GM21723 (cell line): ENCODE measurements at regions not wholly inside any gene's neighbourhood (a gene's known extent, or its start where the extent isn't known, plus 50 kb on each side); places are given as distances from the start of the nearest gene placed in this dataset.
"Not testable (repeated sequence)": the region's sequence is repeated elsewhere in the genome, so short reads cannot be mapped to it uniquely, and the experiment has no call there.

Experiments
- ATAC-seq: cut with Tn5 transposase; IDR thresholded peaks from one replicate; pipeline ENCODE4 v1.9.1; 2021; ENCODE audit warnings: mild to moderate bottlenecking, moderate library complexity; ENCODE audit not compliant: unreplicated experiment

- no peak for ATAC-seq
These were observed 174.0 kb upstream of the TPM1 start for GRCh38 chr15:62868507-62868906.

GRCh38 chr15:62869116-62869515 is 173.4 kb upstream of the TPM1 start:
- ATAC-seq = no peak

- no peak for ATAC-seq
These were observed 172.3 kb upstream of the TPM1 start for GRCh38 chr15:62870216-62870615.

GRCh38 chr15:62870701-62871100 is 171.8 kb upstream of the TPM1 start:
- not testable (repeated sequence) for ATAC-seq

- ATAC-seq = no peak
These were observed 169.3 kb upstream of the TPM1 start for GRCh38 chr15:62873203-62873602.

GRCh38 chr15:62874064-62874463 is 168.5 kb upstream of the TPM1 start:
- ATAC-seq = no peak

- ATAC-seq = no peak
These were observed 167.5 kb upstream of the TPM1 start for GRCh38 chr15:62874959-62875625.

GRCh38 chr15:62875626-62876021 is 166.9 kb upstream of the TPM1 start:
- no peak for ATAC-seq

- ATAC-seq = no peak
These were observed 165.2 kb upstream of the TPM1 start for GRCh38 chr15:62877276-62877857.

- no peak for ATAC-seq
These were observed 164.5 kb upstream of the TPM1 start for GRCh38 chr15:62878070-62878469.

GRCh38 chr15:62879770-62880169 is 162.8 kb upstream of the TPM1 start:
- ATAC-seq = no peak

- no peak for ATAC-seq
These were observed 162.3 kb upstream of the TPM1 start for GRCh38 chr15:62880278-62880677.

- no peak for ATAC-seq
These were observed 161.5 kb upstream of the TPM1 start for GRCh38 chr15:62881056-62881455.

GRCh38 chr15:62883938-62884479 is 158.5 kb upstream of the TPM1 start:
- ATAC-seq = no peak

GRCh38 chr15:62886431-62887071 is 156.0 kb upstream of the TPM1 start:
- no peak for ATAC-seq

- no peak for ATAC-seq
These were observed 155.4 kb upstream of the TPM1 start for GRCh38 chr15:62887113-62887570.

GRCh38 chr15:62888623-62889022 is 153.9 kb upstream of the TPM1 start:
- ATAC-seq = no peak

- ATAC-seq = no peak
These were observed 153.3 kb upstream of the TPM1 start for GRCh38 chr15:62889141-62889661.

GRCh38 chr15:62889734-62890505 is 152.6 kb upstream of the TPM1 start:
- ATAC-seq = no peak

- no peak for ATAC-seq
These were observed 148.0 kb upstream of the TPM1 start for GRCh38 chr15:62894322-62895085.
